ENCODE measurements at regions not wholly inside any gene's neighbourhood (a gene's known extent, or its start where the extent isn't known, plus 50 kb on each side); places are given as distances from the start of the nearest gene placed in this dataset.

GRCh38 chr6:98590997-98591396, 243.4 kb upstream of the POU3F2 start:
- no peak for DNase-seq (ENCODE audit: low read depth)
- H3K4me3 ChIP-seq (ENCODE audit: control insufficient read depth, low read depth, low read length), result no peak overlapping the region
- no peak for TF ChIP-seq CTCF (IDR thresholded peaks at IDR 0.05; ENCODE audit: control insufficient read depth, insufficient read depth, low read depth, low read length, missing control alignments)

- DNase-seq (ENCODE audit: low read depth), result no peak
- TF ChIP-seq CTCF (IDR thresholded peaks at IDR 0.05; ENCODE audit: control insufficient read depth, insufficient read depth, low read depth, low read length, missing control alignments), result no peak
Measured at GRCh38 chr6:98593676-98594075, 240.7 kb upstream of the POU3F2 start.

GRCh38 chr6:98601716-98602115, 232.7 kb upstream of the POU3F2 start:
- no peak for TF ChIP-seq CTCF (IDR thresholded peaks at IDR 0.05; ENCODE audit: control insufficient read depth, insufficient read depth, low read depth, low read length, missing control alignments)
- DNase-seq (ENCODE audit: low read depth), result no peak
- no peak overlapping the region for H3K4me3 ChIP-seq (ENCODE audit: control insufficient read depth, low read depth, low read length)

More at GRCh38 chr6:98593676-98594075, 240.7 kb upstream of the POU3F2 start:
- H3K4me3 ChIP-seq (ENCODE audit: control insufficient read depth, low read depth, low read length), result no peak overlapping the region

- no peak for DNase-seq (ENCODE audit: low read depth)
- no peak overlapping the region for H3K4me3 ChIP-seq (ENCODE audit: control insufficient read depth, low read depth, low read length)
- no peak for TF ChIP-seq CTCF (IDR thresholded peaks at IDR 0.05; ENCODE audit: control insufficient read depth, insufficient read depth, low read depth, low read length, missing control alignments)
Measured at GRCh38 chr6:98605705-98606104, 228.7 kb upstream of the POU3F2 start.

- H3K4me3 ChIP-seq (ENCODE audit: control insufficient read depth, low read depth, low read length), result no peak overlapping the region
Measured at GRCh38 chr6:98627129-98627775, 207.1 kb upstream of the POU3F2 start.

GRCh38 chr6:98633886-98634285, 200.5 kb upstream of the POU3F2 start:
- DNase-seq (ENCODE audit: low read depth), result no peak
- no peak overlapping the region for H3K4me3 ChIP-seq (ENCODE audit: control insufficient read depth, low read depth, low read length)
- TF ChIP-seq CTCF (IDR thresholded peaks at IDR 0.05; ENCODE audit: control insufficient read depth, insufficient read depth, low read depth, low read length, missing control alignments), result no peak

More at GRCh38 chr6:98627129-98627775, 207.1 kb upstream of the POU3F2 start:
- DNase-seq (ENCODE audit: low read depth), result no peak
- TF ChIP-seq CTCF (IDR thresholded peaks at IDR 0.05; ENCODE audit: control insufficient read depth, insufficient read depth, low read depth, low read length, missing control alignments), result no peak
